SJCRH30 (cell line): ENCODE measurements at regions not wholly inside any gene's neighbourhood (a gene's known extent, or its start where the extent isn't known, plus 50 kb on each side); places are given as distances from the start of the nearest gene placed in this dataset.
"Not testable (repeated sequence)": the region's sequence is repeated elsewhere in the genome, so short reads cannot be mapped to it uniquely, and the experiment has no call there.

ENCODE experiments used
- DNase-seq, 2 experiments: peaks; one replicate each; pipeline ENCODE4 v3.0.0-alpha.2; 2015 to 2020
- H3K27ac ChIP-seq: fragments of 250-450 bp; sonication (Bioruptor Pico); 2 replicates; pipeline ENCODE4 v1.5.1; 2020; ENCODE audit warnings: mild to moderate bottlenecking, moderate library complexity
- H3K27me3 ChIP-seq: fragments of 250-450 bp; sonication (Bioruptor Pico); 2 replicates; pipeline ENCODE4 v1.5.1; 2020; ENCODE audit warnings: mild to moderate bottlenecking, moderate library complexity
- H3K36me3 ChIP-seq: fragments of 250-450 bp; sonication (Bioruptor Pico); 2 replicates; pipeline ENCODE4 v1.5.1; 2020; ENCODE audit warnings: mild to moderate bottlenecking, moderate library complexity
- H3K4me1 ChIP-seq: fragments of 250-450 bp; sonication (Bioruptor Pico); 2 replicates; pipeline ENCODE4 v1.5.1; 2020; ENCODE audit warnings: mild to moderate bottlenecking, moderate library complexity
- H3K4me3 ChIP-seq: fragments of 250-450 bp; sonication (Bioruptor Pico); 2 replicates; pipeline ENCODE4 v1.5.1; 2020; ENCODE audit warnings: mild to moderate bottlenecking, moderate library complexity
- H3K9me3 ChIP-seq: fragments of 250-450 bp; sonication (Bioruptor Pico); replicated peaks from 2 replicates; pipeline ENCODE4 v1.5.1; 2020; ENCODE audit warnings: mild to moderate bottlenecking, moderate library complexity

DNA sequence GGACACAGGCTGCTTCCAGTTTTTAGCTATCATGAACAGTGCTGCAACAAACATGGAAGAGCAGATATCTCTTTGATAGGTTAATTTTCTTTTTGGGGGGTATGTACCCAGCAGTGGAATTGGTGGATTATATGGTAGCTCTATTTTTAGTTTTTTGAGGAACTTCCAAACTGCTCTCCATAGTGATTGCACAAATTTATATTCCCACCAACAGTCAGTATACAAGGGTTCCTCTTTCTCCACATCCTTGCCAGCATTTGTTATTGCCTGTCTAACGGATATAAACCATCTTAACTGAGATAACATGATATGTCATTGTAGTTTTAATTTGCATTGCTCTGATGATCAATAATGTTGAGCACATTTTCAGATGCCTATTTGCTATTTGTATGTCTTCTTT is 237.6 kb downstream of the MMUT start:
- no peak overlapping the region for H3K27ac ChIP-seq

DNA sequence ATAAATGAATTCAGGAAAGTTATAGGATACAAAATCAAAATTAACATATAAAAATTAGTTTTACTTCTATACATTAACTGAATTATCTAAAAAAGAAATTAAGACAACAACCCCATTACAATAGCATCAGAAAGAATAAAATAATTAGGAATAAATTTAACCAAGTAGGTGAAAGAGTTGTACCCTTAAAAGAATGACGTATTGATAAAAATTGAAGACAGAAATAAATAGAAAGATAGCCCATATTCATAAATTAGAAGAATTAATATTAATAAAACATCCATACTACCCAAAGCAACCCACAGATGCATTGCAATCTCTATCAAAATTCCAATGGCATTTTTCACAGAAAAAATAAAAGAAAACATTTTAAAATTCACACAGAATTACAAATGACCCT is 242.8 kb downstream of the MMUT start:
- H3K4me1 ChIP-seq = no peaks in the 10 kb centered on the region
- H3K27me3 ChIP-seq = no peaks in the 10 kb centered on the region
- no peaks in the 10 kb centered on the region for H3K36me3 ChIP-seq
- no peak for DNase-seq
- no peak overlapping the region for H3K4me3 ChIP-seq
- no peak overlapping the region for H3K27ac ChIP-seq
- H3K9me3 ChIP-seq = no peaks in the 10 kb centered on the region

More for the DNA sequence above, 237.6 kb downstream of the MMUT start:
- Histone ChIP-seq H3K9me3 (no peaks in the 10 kb centered on the region), H3K27me3 (no peaks in the 10 kb centered on the region), H3K4me1 (no peaks in the 10 kb centered on the region), H3K4me3 (no peak overlapping the region), H3K36me3 (no peaks in the 10 kb centered on the region)
- DNase-seq = no peak

DNA sequence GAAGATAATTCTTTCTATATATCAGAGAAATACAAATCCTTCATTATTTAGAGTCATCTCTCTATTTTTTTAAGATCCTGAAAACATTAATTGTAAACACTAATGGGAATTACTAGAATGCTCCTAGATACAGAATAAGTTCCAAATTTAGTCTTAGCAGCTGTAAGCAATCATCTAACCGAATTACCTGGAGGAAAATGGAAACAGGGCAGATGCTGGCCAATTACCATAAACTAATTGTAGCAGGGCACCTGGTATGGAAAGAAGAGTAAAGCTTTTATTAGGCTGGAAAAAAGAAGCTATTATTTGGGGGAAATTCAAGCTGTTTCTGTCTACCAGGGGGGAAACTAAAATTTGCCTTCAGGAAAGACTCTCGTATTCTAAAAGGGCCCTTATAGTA is 257.5 kb downstream of the MMUT start:
- H3K27ac ChIP-seq = no peak overlapping the region
- no peak overlapping the region for H3K4me3 ChIP-seq
- no peak for DNase-seq
- H3K27me3 ChIP-seq = no peaks in the 10 kb centered on the region
- H3K9me3 ChIP-seq = no peaks in the 10 kb centered on the region
- no peaks in the 10 kb centered on the region for H3K36me3 ChIP-seq
- no peaks in the 10 kb centered on the region for H3K4me1 ChIP-seq

DNA sequence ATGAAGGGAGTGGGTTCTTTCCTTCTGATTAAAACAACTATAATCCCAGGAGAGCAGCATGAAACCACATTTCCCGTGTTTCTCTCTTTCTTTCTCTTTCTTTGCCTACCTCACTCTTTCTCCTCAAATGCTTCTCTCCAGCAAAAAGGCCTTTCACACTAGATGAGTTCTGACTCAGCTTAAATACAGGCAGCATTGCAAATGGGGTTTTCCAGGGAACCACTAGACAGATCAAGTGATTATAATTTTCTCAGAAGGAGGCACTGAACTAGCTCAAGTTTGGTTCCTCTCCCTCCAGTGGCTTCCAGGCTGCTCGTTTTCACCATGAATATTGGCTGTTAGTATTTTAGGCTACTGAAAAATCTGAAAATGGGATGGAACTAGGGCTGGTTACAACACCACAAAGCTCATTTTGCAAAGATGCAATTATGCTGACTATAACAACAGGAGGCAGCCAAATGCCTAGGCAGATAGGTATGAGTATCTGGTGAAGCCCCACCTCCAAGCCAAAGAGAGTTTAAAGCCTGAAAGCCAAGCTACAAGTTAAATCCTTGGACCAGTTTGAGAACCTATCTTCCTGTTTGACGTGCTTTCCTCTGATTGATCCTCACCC is 260.0 kb downstream of the MMUT start:
- H3K4me1 ChIP-seq = no peaks in the 10 kb centered on the region
- no peaks in the 10 kb centered on the region for H3K36me3 ChIP-seq
- H3K4me3 ChIP-seq = no peak overlapping the region
- no peak for DNase-seq
- no peaks in the 10 kb centered on the region for H3K9me3 ChIP-seq
- H3K27ac ChIP-seq = no peak overlapping the region
- no peaks in the 10 kb centered on the region for H3K27me3 ChIP-seq

DNA sequence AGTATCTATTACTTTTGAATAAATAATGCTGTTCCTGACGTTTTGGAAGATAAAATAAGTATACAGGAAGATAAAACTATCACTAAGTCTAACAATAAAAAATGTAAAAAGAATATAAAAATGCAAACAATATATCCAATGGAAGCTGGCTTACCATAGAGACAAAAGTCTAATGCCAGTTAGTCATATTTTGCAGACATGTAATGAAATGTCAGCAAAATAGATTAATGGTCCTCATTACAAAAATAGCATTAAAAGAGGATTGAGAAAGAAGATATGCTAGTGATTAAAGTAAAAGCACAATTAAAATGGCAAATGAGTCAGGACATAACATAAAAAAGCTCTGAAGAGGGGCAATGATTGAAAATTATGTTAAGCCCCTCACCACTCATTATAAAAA is 265.0 kb downstream of the MMUT start:
- Histone ChIP-seq H3K36me3 (no peaks in the 10 kb centered on the region), H3K27me3 (no peaks in the 10 kb centered on the region), H3K4me3 (no peak overlapping the region), H3K9me3 (no peaks in the 10 kb centered on the region), H3K4me1 (no peaks in the 10 kb centered on the region), H3K27ac (no peak overlapping the region)
- DNase-seq = no peak

DNA sequence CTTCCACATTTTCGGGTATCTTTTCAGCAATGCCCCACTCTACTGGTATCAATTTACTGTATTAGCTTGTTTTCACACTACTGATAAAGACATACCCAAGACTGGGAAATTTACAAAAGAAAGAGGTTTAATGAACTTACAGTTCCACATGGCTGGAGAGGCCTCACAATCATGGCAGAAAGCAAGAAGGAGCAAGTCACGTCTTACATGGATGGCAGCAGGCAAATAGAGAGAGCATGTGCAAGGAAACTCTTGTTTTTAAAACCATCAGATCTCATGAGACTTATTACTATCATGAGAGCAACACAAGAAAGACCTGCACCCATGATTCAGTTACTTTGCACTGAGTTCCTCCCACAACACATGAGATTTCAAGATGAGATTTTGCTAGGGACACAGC is 300.7 kb downstream of the MMUT start:
- not testable (repeated sequence) for H3K36me3 ChIP-seq, H3K4me1 ChIP-seq, H3K27ac ChIP-seq, H3K27me3 ChIP-seq, H3K9me3 ChIP-seq, H3K4me3 ChIP-seq, DNase-seq

DNA sequence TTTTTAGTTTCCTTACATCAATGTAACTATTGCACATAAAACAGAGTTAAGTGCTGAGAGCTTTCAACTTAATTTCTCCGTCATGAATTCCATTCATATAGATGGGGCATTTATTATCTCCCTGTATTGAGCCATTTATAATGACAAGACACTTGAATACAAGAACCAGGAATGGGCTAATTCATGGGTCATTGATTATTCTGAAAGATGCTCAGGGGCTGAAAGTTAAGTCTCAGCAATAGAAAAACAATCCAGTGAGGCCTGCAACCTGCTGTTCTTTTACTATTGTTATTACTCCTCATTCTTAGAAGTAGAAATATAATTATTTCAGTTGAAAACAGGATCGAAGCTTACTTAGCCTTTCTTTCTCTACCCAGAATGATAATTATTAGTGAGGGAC is 307.7 kb downstream of the MMUT start:
- Histone ChIP-seq H3K4me1 (no peaks in the 10 kb centered on the region), H3K27ac (no peak overlapping the region), H3K27me3 (no peaks in the 10 kb centered on the region), H3K4me3 (no peak overlapping the region), H3K36me3 (no peaks in the 10 kb centered on the region), H3K9me3 (no peaks in the 10 kb centered on the region)
- DNase-seq = no peak

DNA sequence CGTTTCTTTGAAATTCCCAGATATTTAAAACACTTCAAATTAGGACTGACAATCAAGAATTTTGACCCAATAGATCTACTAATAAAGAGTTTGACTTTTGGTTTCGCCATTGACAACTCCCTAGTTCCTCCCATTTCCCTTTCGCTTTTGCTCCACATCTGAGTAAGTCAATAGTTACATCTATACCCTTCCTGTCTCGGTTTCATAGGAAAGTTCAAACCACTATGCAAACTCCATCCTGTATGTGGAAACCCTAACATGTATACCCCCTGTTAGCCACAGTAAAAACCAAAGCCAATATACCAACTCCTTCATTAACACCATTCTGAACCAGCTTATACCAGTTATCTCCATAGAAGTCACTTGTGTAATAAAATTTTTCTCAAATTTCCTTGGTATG is 311.1 kb downstream of the MMUT start:
- H3K9me3 ChIP-seq = no peaks in the 10 kb centered on the region
- H3K27me3 ChIP-seq = no peaks in the 10 kb centered on the region
- DNase-seq = no peak
- H3K4me3 ChIP-seq = no peak overlapping the region
- no peaks in the 10 kb centered on the region for H3K36me3 ChIP-seq
- no peaks in the 10 kb centered on the region for H3K4me1 ChIP-seq
- no peak overlapping the region for H3K27ac ChIP-seq

DNA sequence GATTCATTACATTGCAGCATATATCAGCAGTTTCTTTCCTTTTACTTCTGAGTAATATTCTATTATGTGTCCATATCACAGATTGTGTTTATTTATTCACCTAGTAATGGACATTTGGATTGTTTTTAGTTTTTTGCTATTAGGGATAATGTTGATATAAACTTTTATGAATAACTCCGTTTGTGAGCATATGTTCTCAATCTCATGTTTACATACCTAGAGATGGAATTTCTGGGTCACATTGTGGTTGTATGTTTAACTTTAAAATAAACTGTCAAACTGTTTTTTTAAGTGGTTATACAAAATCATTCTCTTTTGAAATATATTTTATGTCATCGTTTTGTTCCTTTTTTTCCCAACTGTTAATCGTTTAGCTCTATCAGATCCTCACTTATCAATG is 311.6 kb downstream of the MMUT start:
- Histone ChIP-seq H3K27ac (no peak overlapping the region), H3K36me3 (no peaks in the 10 kb centered on the region), H3K9me3 (no peaks in the 10 kb centered on the region), H3K4me3 (no peak overlapping the region), H3K27me3 (no peaks in the 10 kb centered on the region), H3K4me1 (no peaks in the 10 kb centered on the region)
- DNase-seq = no peak

DNA sequence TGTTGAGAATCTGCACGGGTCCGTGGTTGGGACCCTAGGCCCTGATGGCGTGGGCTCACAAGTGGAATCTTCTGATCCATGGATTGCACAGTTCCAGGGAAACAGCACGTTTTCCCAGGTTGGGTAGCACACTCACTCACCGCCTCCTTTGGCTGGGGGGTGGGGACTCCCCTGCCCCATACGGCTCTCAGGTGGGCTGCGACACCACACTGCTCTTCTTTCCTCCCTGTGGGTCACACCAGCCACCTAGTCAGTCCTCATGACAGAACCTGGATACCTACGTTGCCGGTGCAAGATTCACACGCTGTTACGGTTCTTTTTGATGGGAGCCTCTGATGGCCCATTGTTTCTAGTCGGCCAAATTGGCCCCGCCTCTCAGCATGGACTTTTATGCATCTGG is 312.0 kb downstream of the MMUT start:
- Histone ChIP-seq H3K27me3 (no peaks in the 10 kb centered on the region), H3K4me1 (no peaks in the 10 kb centered on the region), H3K27ac (no peak overlapping the region), H3K9me3 (no peaks in the 10 kb centered on the region), H3K4me3 (no peak overlapping the region), H3K36me3 (no peaks in the 10 kb centered on the region)
- no peak for DNase-seq

DNA sequence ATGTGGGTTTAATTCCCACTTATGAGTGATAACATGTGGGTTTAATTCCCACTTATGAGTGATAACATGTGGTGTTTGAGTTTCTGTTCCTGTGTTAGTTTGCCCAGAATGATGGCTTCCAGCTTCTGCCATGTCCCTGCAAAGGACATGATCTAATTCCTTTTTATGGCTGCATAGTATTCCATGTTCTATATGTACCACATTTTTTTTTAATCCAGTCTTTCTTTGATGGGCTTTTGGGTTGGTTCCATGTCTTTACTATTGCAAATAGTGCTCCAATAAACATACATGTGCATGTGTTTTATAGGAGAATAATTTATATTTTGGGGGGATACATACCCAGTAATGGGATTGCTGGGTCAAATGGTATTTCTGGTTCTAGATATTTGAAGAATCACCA is 317.8 kb downstream of the MMUT start:
- no peak overlapping the region for H3K4me3 ChIP-seq
- H3K9me3 ChIP-seq = no peaks in the 10 kb centered on the region
- no peak overlapping the region for H3K27ac ChIP-seq
- H3K36me3 ChIP-seq = no peaks in the 10 kb centered on the region
- no peaks in the 10 kb centered on the region for H3K4me1 ChIP-seq
- H3K27me3 ChIP-seq = no peaks in the 10 kb centered on the region
- no peak for DNase-seq

DNA sequence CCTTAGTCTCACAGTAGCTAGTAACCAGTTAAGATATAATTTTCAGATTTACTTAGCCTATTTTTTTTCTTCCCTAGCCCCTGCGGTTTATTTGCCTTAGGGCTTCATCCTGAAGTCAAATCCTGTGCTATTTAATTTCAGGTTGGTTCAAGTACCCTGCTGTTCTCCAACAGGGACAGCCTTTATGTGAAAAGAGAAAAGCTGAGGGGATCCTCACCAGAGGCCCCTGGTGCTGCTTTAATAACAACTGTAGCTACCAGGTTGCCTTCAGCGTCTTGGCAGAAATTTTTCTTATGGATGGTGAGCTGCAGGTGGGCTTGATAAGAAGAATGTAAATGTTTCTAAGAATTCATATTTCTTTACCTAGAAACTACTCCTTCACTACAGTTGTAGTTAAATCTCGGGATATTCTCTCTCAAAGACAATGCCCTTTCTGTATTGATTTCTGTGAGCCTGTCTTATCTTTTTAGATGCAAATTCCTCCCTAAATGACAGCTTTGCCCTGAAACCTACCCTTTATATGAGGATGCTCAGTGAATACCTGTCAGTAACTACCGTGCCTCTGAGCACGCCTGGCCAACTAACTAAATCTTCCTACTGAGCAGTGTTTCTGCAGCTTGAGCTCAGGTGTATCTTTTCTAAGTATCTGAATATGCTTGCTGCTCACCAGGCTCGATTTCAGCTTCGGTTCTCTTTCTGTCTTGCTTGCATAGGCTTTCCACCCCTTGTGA is 320.5 kb downstream of the MMUT start:
- Histone ChIP-seq H3K27me3 (no peaks in the 10 kb centered on the region), H3K36me3 (no peaks in the 10 kb centered on the region), H3K27ac (no peak overlapping the region), H3K4me3 (no peak overlapping the region), H3K9me3 (no peaks in the 10 kb centered on the region), H3K4me1 (no peaks in the 10 kb centered on the region)
- no peak for DNase-seq

DNA sequence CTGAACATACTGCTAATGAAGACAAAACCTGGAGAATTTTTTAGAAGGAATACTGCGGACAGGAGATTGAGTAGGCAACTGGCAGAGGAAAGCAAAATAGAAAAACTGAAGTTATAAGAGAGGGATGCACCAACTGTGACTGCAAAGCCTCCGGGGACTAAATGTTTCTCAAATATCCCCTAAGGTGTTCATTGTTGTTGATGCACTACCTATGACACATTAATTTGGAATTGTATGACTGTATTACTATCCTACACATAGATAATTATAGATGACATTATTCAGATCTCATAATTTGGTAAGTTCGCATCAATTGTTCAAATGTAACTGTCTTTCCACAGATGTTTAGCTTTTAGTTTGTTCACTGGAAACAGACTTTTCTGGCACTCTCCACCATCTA is 341.1 kb downstream of the MMUT start:
- no peak overlapping the region for H3K4me3 ChIP-seq
- H3K4me1 ChIP-seq = no peaks in the 10 kb centered on the region
- no peaks in the 10 kb centered on the region for H3K27me3 ChIP-seq
- H3K36me3 ChIP-seq = no peaks in the 10 kb centered on the region
- DNase-seq = no peak
- H3K27ac ChIP-seq = no peak overlapping the region
- H3K9me3 ChIP-seq = no peaks in the 10 kb centered on the region

DNA sequence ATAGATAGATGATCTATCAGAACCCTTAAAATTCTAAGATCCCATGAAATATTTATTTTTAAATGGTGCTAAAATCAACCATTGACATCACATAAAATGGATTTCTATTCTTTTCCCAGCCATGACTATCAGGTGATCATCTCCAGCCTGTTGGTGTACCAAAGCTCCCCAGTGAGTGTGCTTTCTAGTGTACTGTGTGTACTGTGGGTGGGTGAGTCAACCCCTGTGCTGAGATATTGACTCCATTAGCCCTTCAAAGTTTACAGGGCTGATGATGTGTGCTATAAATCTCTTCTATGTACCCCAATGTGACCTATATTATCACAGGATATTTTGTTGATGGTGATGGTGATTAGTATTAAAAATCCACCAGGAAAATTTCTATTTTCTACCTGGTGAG is 344.6 kb downstream of the MMUT start:
- Histone ChIP-seq H3K9me3 (no peaks in the 10 kb centered on the region), H3K36me3 (no peaks in the 10 kb centered on the region), H3K4me3 (no peak overlapping the region), H3K27me3 (no peaks in the 10 kb centered on the region), H3K4me1 (no peaks in the 10 kb centered on the region; the same call in 1 of the 2 replicates), H3K27ac (no peak overlapping the region)
- DNase-seq = no peak

DNA sequence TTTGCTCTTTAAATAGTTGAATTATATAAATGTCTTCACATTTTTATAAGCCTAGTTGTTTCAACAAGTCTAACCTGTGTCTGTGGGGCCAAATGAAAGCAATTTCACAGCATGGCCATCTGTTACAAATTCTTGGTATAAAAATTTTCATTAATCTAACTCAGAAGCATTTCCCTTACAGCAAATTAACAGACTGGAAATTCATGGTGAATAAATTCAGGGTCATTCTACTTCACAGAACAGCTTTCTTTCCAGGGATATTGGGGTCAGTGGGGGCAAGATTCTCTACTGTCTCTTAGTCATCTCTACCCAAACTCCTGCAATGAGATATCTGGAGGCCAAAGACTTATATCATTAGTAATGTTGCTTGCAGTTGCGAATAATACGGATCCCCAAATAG is 352.1 kb downstream of the MMUT start:
- Histone ChIP-seq H3K9me3 (no peaks in the 10 kb centered on the region), H3K36me3 (no peaks in the 10 kb centered on the region), H3K27ac (no peak overlapping the region)

DNA sequence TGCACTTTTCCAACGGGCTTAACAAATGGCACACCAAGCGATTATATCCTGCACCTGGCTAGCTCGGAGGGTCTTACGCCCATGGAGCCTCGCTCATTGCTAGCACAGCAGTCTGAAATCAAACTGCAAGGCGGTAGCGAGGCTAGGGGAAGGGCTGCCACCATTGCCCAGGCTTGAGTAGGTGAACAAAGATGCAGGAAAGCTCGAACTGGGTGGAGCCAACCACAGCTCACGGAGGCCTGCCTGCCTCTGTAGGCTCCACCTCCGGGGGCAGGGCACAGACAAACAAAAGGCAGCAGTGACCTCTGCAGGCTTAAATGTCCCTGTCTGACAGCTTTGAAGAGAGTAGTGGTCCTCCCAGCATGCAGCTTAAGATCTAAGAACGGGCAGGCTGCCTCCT is 365.4 kb downstream of the MMUT start:
- H3K36me3 ChIP-seq, H3K27ac ChIP-seq, H3K27me3 ChIP-seq, DNase-seq, H3K4me1 ChIP-seq, H3K4me3 ChIP-seq, H3K9me3 ChIP-seq: not testable (repeated sequence)

More for the DNA sequence above, 352.1 kb downstream of the MMUT start:
- Histone ChIP-seq H3K27me3 (no peaks in the 10 kb centered on the region), H3K4me3 (no peak overlapping the region), H3K4me1 (no peaks in the 10 kb centered on the region; the same call in 1 of the 2 replicates)
- no peak for DNase-seq
